GM23338 (cell line): ENCODE measurements at regions not wholly inside any gene's neighbourhood (a gene's known extent, or its start where the extent isn't known, plus 50 kb on each side); places are given as distances from the start of the nearest gene placed in this dataset.

ENCODE experiments used
- ATAC-seq: fragments of 200-7000 bp; cut with Tn5 transposase; 3 replicates; pipeline ENCODE4 v1.9.1; 2020
- DNase-seq: peaks from one replicate; pipeline ENCODE4 v3.0.0-alpha.2; 2015; ENCODE audit warnings: low spot score
- H2AFZ ChIP-seq: fragments of 200-600 bp; sonication (generic); 2 replicates; pipeline ENCODE4 v1.8.0; 2016; ENCODE audit warnings: antibody characterized with exemption, mild to moderate bottlenecking, moderate library complexity
- H3F3A ChIP-seq: fragments of 200-600 bp; sonication (generic); replicated peaks from 2 replicates; pipeline ENCODE4 v1.8.0; 2017; ENCODE audit warnings: antibody characterized with exemption, mixed run types, low read depth
- H3K27ac ChIP-seq: fragments of 200-600 bp; sonication (generic); 2 replicates; pipeline ENCODE4 v1.6.1; 2016; ENCODE audit warnings: low read depth
- H3K27me3 ChIP-seq: fragments of 200-600 bp; sonication (generic); 2 replicates; pipeline ENCODE4 v1.8.0; 2016; ENCODE audit warnings: mild to moderate bottlenecking, mixed run types, moderate library complexity; ENCODE audit not compliant: insufficient read depth
- H3K36me3 ChIP-seq: fragments of 200-600 bp; sonication (generic); 2 replicates; pipeline ENCODE4 v1.8.0; 2016; ENCODE audit warnings: mild to moderate bottlenecking; ENCODE audit not compliant: insufficient read depth
- H3K4me1 ChIP-seq: fragments of 200-600 bp; sonication (generic); 2 replicates; pipeline ENCODE4 v1.8.0; 2016; ENCODE audit warnings: mild to moderate bottlenecking, moderate library complexity; ENCODE audit not compliant: insufficient read depth
- H3K4me2 ChIP-seq: fragments of 200-600 bp; sonication (generic); 2 replicates; pipeline ENCODE4 v1.7.1; 2017; ENCODE audit warnings: mixed run types
- H3K4me3 ChIP-seq: fragments of 200-600 bp; sonication (generic); 2 replicates; pipeline ENCODE4 v1.6.1; 2016; ENCODE audit warnings: mixed run types
- H3K79me2 ChIP-seq: fragments of 200-600 bp; sonication (generic); replicated peaks from 2 replicates; pipeline ENCODE4 v1.8.0; 2017; ENCODE audit warnings: mild to moderate bottlenecking; ENCODE audit not compliant: insufficient read depth
- H3K9me2 ChIP-seq: fragments of 200-600 bp; sonication (generic); 2 replicates; pipeline ENCODE4 v1.8.0; 2017; ENCODE audit not compliant: insufficient read depth
- H4K20me1 ChIP-seq: fragments of 200-600 bp; sonication (generic); replicated peaks from 2 replicates; pipeline ENCODE4 v1.8.0; 2017; ENCODE audit warnings: mild to moderate bottlenecking; ENCODE audit not compliant: insufficient read depth
- H3K27ac Mint-ChIP-seq: 2 replicates; pipeline ENCODE4 v1.8.0; 2020; ENCODE audit warnings: inconsistent platforms, mild to moderate bottlenecking, moderate library complexity, mixed read lengths
- H3K27me3 Mint-ChIP-seq: 3 replicates; pipeline ENCODE4 v1.8.0; 2022; ENCODE audit warnings: low read depth, mild to moderate bottlenecking, moderate library complexity, mixed read lengths, inconsistent platforms; ENCODE audit not compliant: insufficient read depth, poor library complexity
- H3K36me3 Mint-ChIP-seq: 3 replicates; pipeline ENCODE4 v1.8.0; 2021; ENCODE audit warnings: low read depth, mild to moderate bottlenecking, inconsistent platforms, moderate library complexity, mixed read lengths
- H3K4me1 Mint-ChIP-seq: 3 replicates; pipeline ENCODE4 v1.8.0; 2020; ENCODE audit warnings: mild to moderate bottlenecking, inconsistent platforms, mixed read lengths
- H3K4me3 Mint-ChIP-seq: 3 replicates; pipeline ENCODE4 v1.8.0; 2021; ENCODE audit warnings: moderate library complexity, mild to moderate bottlenecking, inconsistent platforms, mixed read lengths
- H3K9me3 Mint-ChIP-seq: 3 replicates; pipeline ENCODE4 v1.8.0; 2020; ENCODE audit warnings: moderate library complexity, mild to moderate bottlenecking, inconsistent platforms, mixed read lengths
- CREB1 ChIP-seq: fragments of 250-450 bp; sonication (Bioruptor Pico); IDR thresholded peaks from 2 replicates; pipeline ENCODE4 v1.5.0; 2020; ENCODE audit warnings: low read depth, mild to moderate bottlenecking, moderate library complexity
- EZH2 ChIP-seq: fragments of 200-600 bp; sonication (generic); IDR thresholded peaks from one replicate; pipeline ENCODE4 v1.8.0; 2017; ENCODE audit warnings: antibody characterized with exemption, mild to moderate bottlenecking, low read depth; ENCODE audit not compliant: unreplicated experiment
- EZH2phosphoT487 ChIP-seq: fragments of 200-600 bp; sonication (generic); IDR thresholded peaks from one replicate; pipeline ENCODE4 v1.8.1; 2018; ENCODE audit warnings: antibody characterized with exemption; ENCODE audit not compliant: unreplicated experiment
- JUNB ChIP-seq: IDR thresholded peaks from one replicate; pipeline ENCODE4 v1.6.1; 2016; ENCODE audit warnings: antibody characterized with exemption; ENCODE audit not compliant: unreplicated experiment
- NANOG ChIP-seq: IDR thresholded peaks from 2 replicates; pipeline ENCODE4 v1.6.1; 2016; ENCODE audit warnings: antibody characterized with exemption, borderline replicate concordance
- POLR2AphosphoS5 ChIP-seq: IDR thresholded peaks from 2 replicates; pipeline ENCODE4 v1.6.1; 2016; ENCODE audit warnings: antibody characterized with exemption, low read depth
- STAT1 ChIP-seq: IDR thresholded peaks from one replicate; pipeline ENCODE4 v1.6.1; 2016; ENCODE audit warnings: antibody characterized with exemption; ENCODE audit not compliant: unreplicated experiment
- ZNF114 ChIP-seq: fragments of 250-450 bp; sonication (Bioruptor Pico); IDR thresholded peaks from 2 replicates; pipeline ENCODE4 v1.5.0; 2020; ENCODE audit warnings: mild to moderate bottlenecking, moderate library complexity
- ZNF331 ChIP-seq: fragments of 250-450 bp; sonication (Bioruptor Pico); IDR thresholded peaks from 2 replicates; pipeline ENCODE4 v1.5.0; 2020; ENCODE audit warnings: low read depth, mild to moderate bottlenecking, moderate library complexity
- TF ChIP-seq, protein P1 (sequence below): IDR thresholded peaks from 2 replicates; pipeline ENCODE4 v1.6.1; 2016; ENCODE audit warnings: antibody characterized with exemption
- TF ChIP-seq, protein P2 (sequence below): IDR thresholded peaks from one replicate; pipeline ENCODE4 v1.6.1; 2018; ENCODE audit warnings: antibody characterized with exemption; ENCODE audit not compliant: unreplicated experiment
- TF ChIP-seq, protein P3 (sequence below), 2 experiments: fragments of 200-600 bp in 1 of 2; sonication (generic) in 1 of 2; conservative IDR thresholded peaks; 2 replicates each; pipeline versions ENCODE4 v1.5.1 to v1.6.1; 2016 to 2017; ENCODE audit warnings: antibody characterized with exemption in 2 of 2, low read depth in 2 of 2, mild to moderate bottlenecking in 2 of 2, moderate library complexity in 1 of 2
- TF ChIP-seq, protein P4 (sequence below): fragments of 250-450 bp; sonication (Bioruptor Pico); IDR thresholded peaks from 2 replicates; pipeline ENCODE4 v1.5.0; 2020; ENCODE audit warnings: mild to moderate bottlenecking, moderate library complexity

DNA sequence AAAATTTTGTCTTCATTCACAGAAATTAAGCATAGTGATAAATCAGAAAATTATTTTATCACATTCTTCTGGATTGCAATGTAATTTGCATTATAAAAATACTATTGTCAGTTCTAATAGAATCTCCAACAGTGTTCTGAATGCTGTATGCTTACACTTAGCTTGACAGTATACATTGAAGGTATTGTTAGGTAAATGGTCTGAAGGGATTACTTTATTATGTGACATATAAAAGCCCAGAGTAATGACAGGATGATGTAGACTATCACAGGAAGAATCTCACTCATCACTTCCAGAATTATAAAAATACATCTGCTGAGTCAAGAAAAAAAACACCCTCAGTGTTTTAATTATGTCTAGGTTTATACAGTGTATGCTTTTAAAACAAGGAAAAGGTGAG, 1532.5 kb upstream of the RAG2 start:
- H3K27me3 ChIP-seq = no peaks in the 10 kb centered on the region
- Mint-ChIP-seq H3K36me3 (peaks cover 3% of the 10 kb centered on the region; the same call in 1 of the 3 replicates), H3K4me1 (peaks cover 14% of the 10 kb centered on the region), H3K9me3 (peaks cover 6% of the 10 kb centered on the region; the same call in 2 of the 3 replicates), H3K4me3 (no peak overlapping the region), H3K27me3 (peaks cover 2% of the 10 kb centered on the region), H3K27ac (peak overlapping the region; percentile 67; the same call in 1 of the 2 replicates)
- no peaks in the 10 kb centered on the region for H3F3A ChIP-seq
- H3K36me3 ChIP-seq = 0 out of 2 replicates have a peak, but pooled peaks cover 4% of the 10 kb centered on the region
- no peaks in the 10 kb centered on the region for H3K79me2 ChIP-seq
- ATAC-seq (peak; percentile 64), DNase-seq (no peak)
- TF ChIP-seq ZNF331 (CRISPR knock-in tag) (no peak), NANOG (no peak), JUNB (no peak), EZH2 (no peak), STAT1 (no peak), EZH2phosphoT487 (no peak), ZNF114 (CRISPR knock-in tag) (no peak), CREB1 (no peak), POLR2AphosphoS5 (no peak)
- TF ChIP-seq, protein P1, sequence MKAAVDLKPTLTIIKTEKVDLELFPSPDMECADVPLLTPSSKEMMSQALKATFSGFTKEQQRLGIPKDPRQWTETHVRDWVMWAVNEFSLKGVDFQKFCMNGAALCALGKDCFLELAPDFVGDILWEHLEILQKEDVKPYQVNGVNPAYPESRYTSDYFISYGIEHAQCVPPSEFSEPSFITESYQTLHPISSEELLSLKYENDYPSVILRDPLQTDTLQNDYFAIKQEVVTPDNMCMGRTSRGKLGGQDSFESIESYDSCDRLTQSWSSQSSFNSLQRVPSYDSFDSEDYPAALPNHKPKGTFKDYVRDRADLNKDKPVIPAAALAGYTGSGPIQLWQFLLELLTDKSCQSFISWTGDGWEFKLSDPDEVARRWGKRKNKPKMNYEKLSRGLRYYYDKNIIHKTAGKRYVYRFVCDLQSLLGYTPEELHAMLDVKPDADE = no peak
- TF ChIP-seq, protein P2, sequence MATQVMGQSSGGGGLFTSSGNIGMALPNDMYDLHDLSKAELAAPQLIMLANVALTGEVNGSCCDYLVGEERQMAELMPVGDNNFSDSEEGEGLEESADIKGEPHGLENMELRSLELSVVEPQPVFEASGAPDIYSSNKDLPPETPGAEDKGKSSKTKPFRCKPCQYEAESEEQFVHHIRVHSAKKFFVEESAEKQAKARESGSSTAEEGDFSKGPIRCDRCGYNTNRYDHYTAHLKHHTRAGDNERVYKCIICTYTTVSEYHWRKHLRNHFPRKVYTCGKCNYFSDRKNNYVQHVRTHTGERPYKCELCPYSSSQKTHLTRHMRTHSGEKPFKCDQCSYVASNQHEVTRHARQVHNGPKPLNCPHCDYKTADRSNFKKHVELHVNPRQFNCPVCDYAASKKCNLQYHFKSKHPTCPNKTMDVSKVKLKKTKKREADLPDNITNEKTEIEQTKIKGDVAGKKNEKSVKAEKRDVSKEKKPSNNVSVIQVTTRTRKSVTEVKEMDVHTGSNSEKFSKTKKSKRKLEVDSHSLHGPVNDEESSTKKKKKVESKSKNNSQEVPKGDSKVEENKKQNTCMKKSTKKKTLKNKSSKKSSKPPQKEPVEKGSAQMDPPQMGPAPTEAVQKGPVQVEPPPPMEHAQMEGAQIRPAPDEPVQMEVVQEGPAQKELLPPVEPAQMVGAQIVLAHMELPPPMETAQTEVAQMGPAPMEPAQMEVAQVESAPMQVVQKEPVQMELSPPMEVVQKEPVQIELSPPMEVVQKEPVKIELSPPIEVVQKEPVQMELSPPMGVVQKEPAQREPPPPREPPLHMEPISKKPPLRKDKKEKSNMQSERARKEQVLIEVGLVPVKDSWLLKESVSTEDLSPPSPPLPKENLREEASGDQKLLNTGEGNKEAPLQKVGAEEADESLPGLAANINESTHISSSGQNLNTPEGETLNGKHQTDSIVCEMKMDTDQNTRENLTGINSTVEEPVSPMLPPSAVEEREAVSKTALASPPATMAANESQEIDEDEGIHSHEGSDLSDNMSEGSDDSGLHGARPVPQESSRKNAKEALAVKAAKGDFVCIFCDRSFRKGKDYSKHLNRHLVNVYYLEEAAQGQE = no peak
- TF ChIP-seq, protein P3, sequence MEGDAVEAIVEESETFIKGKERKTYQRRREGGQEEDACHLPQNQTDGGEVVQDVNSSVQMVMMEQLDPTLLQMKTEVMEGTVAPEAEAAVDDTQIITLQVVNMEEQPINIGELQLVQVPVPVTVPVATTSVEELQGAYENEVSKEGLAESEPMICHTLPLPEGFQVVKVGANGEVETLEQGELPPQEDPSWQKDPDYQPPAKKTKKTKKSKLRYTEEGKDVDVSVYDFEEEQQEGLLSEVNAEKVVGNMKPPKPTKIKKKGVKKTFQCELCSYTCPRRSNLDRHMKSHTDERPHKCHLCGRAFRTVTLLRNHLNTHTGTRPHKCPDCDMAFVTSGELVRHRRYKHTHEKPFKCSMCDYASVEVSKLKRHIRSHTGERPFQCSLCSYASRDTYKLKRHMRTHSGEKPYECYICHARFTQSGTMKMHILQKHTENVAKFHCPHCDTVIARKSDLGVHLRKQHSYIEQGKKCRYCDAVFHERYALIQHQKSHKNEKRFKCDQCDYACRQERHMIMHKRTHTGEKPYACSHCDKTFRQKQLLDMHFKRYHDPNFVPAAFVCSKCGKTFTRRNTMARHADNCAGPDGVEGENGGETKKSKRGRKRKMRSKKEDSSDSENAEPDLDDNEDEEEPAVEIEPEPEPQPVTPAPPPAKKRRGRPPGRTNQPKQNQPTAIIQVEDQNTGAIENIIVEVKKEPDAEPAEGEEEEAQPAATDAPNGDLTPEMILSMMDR (conservative IDR thresholded peaks at IDR 0.05; ENCODE audit: low read depth in 2 of 2) = no peak
- TF ChIP-seq, protein P4, sequence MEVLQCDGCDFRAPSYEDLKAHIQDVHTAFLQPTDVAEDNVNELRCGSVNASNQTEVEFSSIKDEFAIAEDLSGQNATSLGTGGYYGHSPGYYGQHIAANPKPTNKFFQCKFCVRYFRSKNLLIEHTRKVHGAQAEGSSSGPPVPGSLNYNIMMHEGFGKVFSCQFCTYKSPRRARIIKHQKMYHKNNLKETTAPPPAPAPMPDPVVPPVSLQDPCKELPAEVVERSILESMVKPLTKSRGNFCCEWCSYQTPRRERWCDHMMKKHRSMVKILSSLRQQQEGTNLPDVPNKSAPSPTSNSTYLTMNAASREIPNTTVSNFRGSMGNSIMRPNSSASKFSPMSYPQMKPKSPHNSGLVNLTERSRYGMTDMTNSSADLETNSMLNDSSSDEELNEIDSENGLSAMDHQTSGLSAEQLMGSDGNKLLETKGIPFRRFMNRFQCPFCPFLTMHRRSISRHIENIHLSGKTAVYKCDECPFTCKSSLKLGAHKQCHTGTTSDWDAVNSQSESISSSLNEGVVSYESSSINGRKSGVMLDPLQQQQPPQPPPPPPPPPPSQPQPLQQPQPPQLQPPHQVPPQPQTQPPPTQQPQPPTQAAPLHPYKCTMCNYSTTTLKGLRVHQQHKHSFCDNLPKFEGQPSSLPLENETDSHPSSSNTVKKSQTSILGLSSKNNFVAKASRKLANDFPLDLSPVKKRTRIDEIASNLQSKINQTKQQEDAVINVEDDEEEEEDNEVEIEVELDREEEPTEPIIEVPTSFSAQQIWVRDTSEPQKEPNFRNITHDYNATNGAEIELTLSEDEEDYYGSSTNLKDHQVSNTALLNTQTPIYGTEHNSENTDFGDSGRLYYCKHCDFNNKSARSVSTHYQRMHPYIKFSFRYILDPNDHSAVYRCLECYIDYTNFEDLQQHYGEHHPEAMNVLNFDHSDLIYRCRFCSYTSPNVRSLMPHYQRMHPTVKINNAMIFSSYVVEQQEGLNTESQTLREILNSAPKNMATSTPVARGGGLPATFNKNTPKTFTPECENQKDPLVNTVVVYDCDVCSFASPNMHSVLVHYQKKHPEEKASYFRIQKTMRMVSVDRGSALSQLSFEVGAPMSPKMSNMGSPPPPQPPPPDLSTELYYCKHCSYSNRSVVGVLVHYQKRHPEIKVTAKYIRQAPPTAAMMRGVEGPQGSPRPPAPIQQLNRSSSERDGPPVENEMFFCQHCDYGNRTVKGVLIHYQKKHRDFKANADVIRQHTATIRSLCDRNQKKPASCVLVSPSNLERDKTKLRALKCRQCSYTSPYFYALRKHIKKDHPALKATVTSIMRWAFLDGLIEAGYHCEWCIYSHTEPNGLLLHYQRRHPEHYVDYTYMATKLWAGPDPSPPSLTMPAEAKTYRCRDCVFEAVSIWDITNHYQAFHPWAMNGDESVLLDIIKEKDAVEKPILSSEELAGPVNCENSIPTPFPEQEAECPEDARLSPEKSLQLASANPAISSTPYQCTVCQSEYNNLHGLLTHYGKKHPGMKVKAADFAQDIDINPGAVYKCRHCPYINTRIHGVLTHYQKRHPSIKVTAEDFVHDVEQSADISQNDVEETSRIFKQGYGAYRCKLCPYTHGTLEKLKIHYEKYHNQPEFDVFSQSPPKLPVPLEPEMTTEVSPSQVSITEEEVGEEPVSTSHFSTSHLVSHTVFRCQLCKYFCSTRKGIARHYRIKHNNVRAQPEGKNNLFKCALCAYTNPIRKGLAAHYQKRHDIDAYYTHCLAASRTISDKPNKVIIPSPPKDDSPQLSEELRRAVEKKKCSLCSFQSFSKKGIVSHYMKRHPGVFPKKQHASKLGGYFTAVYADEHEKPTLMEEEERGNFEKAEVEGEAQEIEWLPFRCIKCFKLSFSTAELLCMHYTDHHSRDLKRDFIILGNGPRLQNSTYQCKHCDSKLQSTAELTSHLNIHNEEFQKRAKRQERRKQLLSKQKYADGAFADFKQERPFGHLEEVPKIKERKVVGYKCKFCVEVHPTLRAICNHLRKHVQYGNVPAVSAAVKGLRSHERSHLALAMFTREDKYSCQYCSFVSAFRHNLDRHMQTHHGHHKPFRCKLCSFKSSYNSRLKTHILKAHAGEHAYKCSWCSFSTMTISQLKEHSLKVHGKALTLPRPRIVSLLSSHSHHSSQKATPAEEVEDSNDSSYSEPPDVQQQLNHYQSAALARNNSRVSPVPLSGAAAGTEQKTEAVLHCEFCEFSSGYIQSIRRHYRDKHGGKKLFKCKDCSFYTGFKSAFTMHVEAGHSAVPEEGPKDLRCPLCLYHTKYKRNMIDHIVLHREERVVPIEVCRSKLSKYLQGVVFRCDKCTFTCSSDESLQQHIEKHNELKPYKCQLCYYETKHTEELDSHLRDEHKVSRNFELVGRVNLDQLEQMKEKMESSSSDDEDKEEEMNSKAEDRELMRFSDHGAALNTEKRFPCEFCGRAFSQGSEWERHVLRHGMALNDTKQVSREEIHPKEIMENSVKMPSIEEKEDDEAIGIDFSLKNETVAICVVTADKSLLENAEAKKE (CRISPR knock-in tag) = no peak
- no peak overlapping the region for H3K27ac ChIP-seq
- no peak overlapping the region for H2AFZ ChIP-seq
- H4K20me1 ChIP-seq = no peaks in the 10 kb centered on the region
- no peak overlapping the region for H3K4me2 ChIP-seq
- H3K4me3 ChIP-seq = no peak overlapping the region
- no peaks in the 10 kb centered on the region for H3K9me2 ChIP-seq
- H3K4me1 ChIP-seq = no peaks in the 10 kb centered on the region
